OCI-LY3 (cell line): ENCODE measurements at regions not wholly inside any gene's neighbourhood (a gene's known extent, or its start where the extent isn't known, plus 50 kb on each side); places are given as distances from the start of the nearest gene placed in this dataset.

ENCODE experiments used
- EZH2phosphoT487 ChIP-seq: fragments of 200-600 bp; shearing (Covaris generic); IDR thresholded peaks from 2 replicates; pipeline ENCODE4 v1.6.1; 2018; ENCODE audit warnings: antibody characterized with exemption, mixed run types, low read depth
- TF ChIP-seq, protein P1 (sequence below): fragments of 200-600, 300-600 bp; sonication (generic); IDR thresholded peaks from 2 replicates; pipeline ENCODE4 v1.5.1; 2014; ENCODE audit warnings: antibody characterized with exemption, low read length, low read depth

DNA sequence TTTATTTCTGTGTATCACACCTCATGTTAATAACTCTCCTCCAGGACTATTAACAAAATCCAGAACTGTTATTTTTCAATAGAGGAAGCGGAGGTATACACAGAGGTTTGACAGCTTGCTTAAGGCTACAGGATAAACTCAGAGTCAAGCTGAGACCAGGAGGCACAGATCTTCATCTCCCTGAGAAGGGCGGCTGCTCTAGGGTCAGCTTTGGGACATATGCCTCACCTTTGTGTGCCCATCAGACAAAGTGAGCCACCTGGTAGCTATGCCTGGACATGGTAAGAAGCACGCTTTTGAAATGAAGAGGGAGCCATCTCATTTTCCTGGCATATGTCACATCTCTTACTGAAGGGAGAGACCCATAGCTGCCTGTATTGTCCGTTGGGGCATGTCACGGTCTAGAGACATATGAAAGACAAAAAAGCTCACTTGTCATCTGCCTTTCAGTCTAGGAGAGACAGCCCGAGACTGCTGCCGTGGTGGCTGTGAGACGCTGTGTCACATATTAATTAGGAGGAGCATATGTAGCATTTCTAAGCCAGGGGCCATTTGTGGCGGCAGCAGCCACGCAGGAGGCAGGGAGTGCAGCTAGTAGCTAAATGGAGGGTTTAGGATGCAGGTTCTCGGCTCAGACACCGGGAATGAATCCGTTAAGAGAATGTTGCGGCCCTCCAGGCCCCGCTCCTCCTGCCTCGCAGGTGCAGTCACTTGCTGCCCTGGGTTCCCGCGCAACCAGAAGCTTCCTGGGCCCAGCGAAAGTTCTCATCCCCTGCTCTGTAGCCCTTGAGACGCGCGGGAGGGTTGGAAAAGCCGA lies 161.3 kb upstream of the C1orf21 start:
- TF ChIP-seq, protein P1, sequence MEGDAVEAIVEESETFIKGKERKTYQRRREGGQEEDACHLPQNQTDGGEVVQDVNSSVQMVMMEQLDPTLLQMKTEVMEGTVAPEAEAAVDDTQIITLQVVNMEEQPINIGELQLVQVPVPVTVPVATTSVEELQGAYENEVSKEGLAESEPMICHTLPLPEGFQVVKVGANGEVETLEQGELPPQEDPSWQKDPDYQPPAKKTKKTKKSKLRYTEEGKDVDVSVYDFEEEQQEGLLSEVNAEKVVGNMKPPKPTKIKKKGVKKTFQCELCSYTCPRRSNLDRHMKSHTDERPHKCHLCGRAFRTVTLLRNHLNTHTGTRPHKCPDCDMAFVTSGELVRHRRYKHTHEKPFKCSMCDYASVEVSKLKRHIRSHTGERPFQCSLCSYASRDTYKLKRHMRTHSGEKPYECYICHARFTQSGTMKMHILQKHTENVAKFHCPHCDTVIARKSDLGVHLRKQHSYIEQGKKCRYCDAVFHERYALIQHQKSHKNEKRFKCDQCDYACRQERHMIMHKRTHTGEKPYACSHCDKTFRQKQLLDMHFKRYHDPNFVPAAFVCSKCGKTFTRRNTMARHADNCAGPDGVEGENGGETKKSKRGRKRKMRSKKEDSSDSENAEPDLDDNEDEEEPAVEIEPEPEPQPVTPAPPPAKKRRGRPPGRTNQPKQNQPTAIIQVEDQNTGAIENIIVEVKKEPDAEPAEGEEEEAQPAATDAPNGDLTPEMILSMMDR = no peak
- no peak for TF ChIP-seq EZH2phosphoT487
